ENCODE measurements at regions not wholly inside any gene's neighbourhood (a gene's known extent, or its start where the extent isn't known, plus 50 kb on each side); places are given as distances from the start of the nearest gene placed in this dataset.
"Not testable (repeated sequence)": the region's sequence is repeated elsewhere in the genome, so short reads cannot be mapped to it uniquely, and the experiment has no call there.

- no peak for DNase-seq (ENCODE audit: low read depth, low spot score)
These were observed 71.5 kb upstream of the PPP2R2D start for GRCh38 chr10:131829156-131829930.

- no peak for DNase-seq (ENCODE audit: low read depth, low spot score)
These were observed 70.2 kb upstream of the PPP2R2D start for GRCh38 chr10:131830446-131831130.

GRCh38 chr10:131831561-131831960, 69.2 kb upstream of the PPP2R2D start:
- DNase-seq (ENCODE audit: low read depth, low spot score): no peak

GRCh38 chr10:131832056-131832685, 68.6 kb upstream of the PPP2R2D start:
- DNase-seq (ENCODE audit: low read depth, low spot score): no peak

GRCh38 chr10:131833013-131833412, 67.8 kb upstream of the PPP2R2D start:
- no peak for DNase-seq (ENCODE audit: low read depth, low spot score)

GRCh38 chr10:131833446-131834080, 67.2 kb upstream of the PPP2R2D start:
- no peak for DNase-seq (ENCODE audit: low read depth, low spot score)

- no peak for DNase-seq (ENCODE audit: low read depth, low spot score)
These were observed 66.5 kb upstream of the PPP2R2D start for GRCh38 chr10:131834152-131834810.

- no peak for DNase-seq (ENCODE audit: low read depth, low spot score)
These were observed 61.7 kb upstream of the PPP2R2D start for GRCh38 chr10:131838966-131839742.

GRCh38 chr10:131839880-131840787, 60.7 kb upstream of the PPP2R2D start:
- not testable (repeated sequence) for DNase-seq (ENCODE audit: low read depth, low spot score)

GRCh38 chr10:131840788-131841118, 60.1 kb upstream of the PPP2R2D start:
- no peak for DNase-seq (ENCODE audit: low read depth, low spot score)

GRCh38 chr10:131841131-131841660, 59.6 kb upstream of the PPP2R2D start:
- DNase-seq (ENCODE audit: low read depth, low spot score): no peak

GRCh38 chr10:131841661-131842139, 59.1 kb upstream of the PPP2R2D start:
- no peak for DNase-seq (ENCODE audit: low read depth, low spot score)

GRCh38 chr10:131842351-131843088, 58.3 kb upstream of the PPP2R2D start:
- DNase-seq (ENCODE audit: low read depth, low spot score): no peak

GRCh38 chr10:131843089-131843595, 57.7 kb upstream of the PPP2R2D start:
- no peak for DNase-seq (ENCODE audit: low read depth, low spot score)

- no peak for DNase-seq (ENCODE audit: low read depth, low spot score)
These were observed 56.9 kb upstream of the PPP2R2D start for GRCh38 chr10:131843881-131844284.

- no peak for DNase-seq (ENCODE audit: low read depth, low spot score)
These were observed 56.2 kb upstream of the PPP2R2D start for GRCh38 chr10:131844529-131845084.

- DNase-seq (ENCODE audit: low read depth, low spot score): no peak
These were observed 55.1 kb upstream of the PPP2R2D start for GRCh38 chr10:131845505-131846239.

All from astrocyte of the hippocampus (primary cell).